PFSK-1 (cell line): ENCODE measurements at regions not wholly inside any gene's neighbourhood (a gene's known extent, or its start where the extent isn't known, plus 50 kb on each side); places are given as distances from the start of the nearest gene placed in this dataset.

Source experiments
- FOXP2 ChIP-seq: optimal IDR thresholded peaks from 2 replicates; pipeline ENCODE3; 2011; ENCODE audit warnings: borderline replicate concordance, control low read depth, inconsistent platforms; ENCODE audit not compliant: insufficient read depth; ENCODE audit errors: extremely low read length, extremely low read depth
- POLR2AphosphoS5 ChIP-seq: IDR thresholded peaks from 2 replicates; pipeline ENCODE4 v1.6.1; 2012; ENCODE audit warnings: low read depth, mild to moderate bottlenecking, control low read depth, low read length, moderate library complexity
- REST ChIP-seq, 2 experiments: IDR thresholded peaks; 2 replicates each; pipeline versions ENCODE4 v1.6.1 to v1.8.0; 2011 to 2012; ENCODE audit warnings: low read depth in 2 of 2, low read length in 2 of 2, control low read depth in 1 of 2, inconsistent platforms in 1 of 2, mild to moderate bottlenecking in 1 of 2, moderate library complexity in 1 of 2; ENCODE audit not compliant: insufficient read depth in 1 of 2
- SIN3A ChIP-seq: IDR thresholded peaks from 2 replicates; pipeline ENCODE4 v1.6.1; 2012; ENCODE audit warnings: mild to moderate bottlenecking, low read length, moderate library complexity, borderline replicate concordance; ENCODE audit not compliant: insufficient read depth
- TAF1 ChIP-seq: IDR thresholded peaks from 2 replicates; pipeline ENCODE4 v1.6.1; 2012; ENCODE audit warnings: low read length, control low read depth, borderline replicate concordance; ENCODE audit not compliant: insufficient read depth

GRCh38 chr1:219781491-219781890, 146.9 kb downstream of the SLC30A10 start:
- TF ChIP-seq POLR2AphosphoS5 (no peak), REST (IDR thresholded peaks at IDR 0.05; ENCODE audit: insufficient read depth in 1 of 2, low read depth in 2 of 2, low read length in 2 of 2) (no peak), TAF1 (no peak), SIN3A (no peak), FOXP2 (no peak)
